B cell (primary cell): ENCODE measurements at regions not wholly inside any gene's neighbourhood (a gene's known extent, or its start where the extent isn't known, plus 50 kb on each side); places are given as distances from the start of the nearest gene placed in this dataset.

Source experiments
- ATAC-seq: fragments of 200-7000 bp; cut with Tn5 transposase; one replicate; pipeline ENCODE4 v1.10.0; 2021; ENCODE audit warnings: low read depth, mild to moderate bottlenecking, moderate number of reproducible peaks, moderate library complexity
- CTCF ChIA-PET: fragments of 350-600 bp; sonication (Branson Sonifier 250); formaldehyde crosslinking; loops from one replicate; lab custom pipeline; 2021; ENCODE audit warnings: antibody characterized with exemption, inconsistent platforms; lab: Charles Lee
- POLR2A ChIA-PET: fragments of 350-600 bp; sonication (Branson Sonifier 250); formaldehyde crosslinking; loops from one replicate; lab custom pipeline; 2021; ENCODE audit warnings: antibody characterized with exemption; lab: Charles Lee
- DNase-seq: peaks from one replicate; pipeline ENCODE4 v3.0.0; 2013
- H2AFZ ChIP-seq: 2 replicates; pipeline ENCODE4 v1.6.1; 2012; ENCODE audit warnings: mild to moderate bottlenecking, low read depth, low read length; ENCODE audit not compliant: insufficient read depth, poor library complexity, severe bottlenecking
- H3K27ac ChIP-seq, 2 donors: 1 replicate in 1 of 2; 2 replicates in 1 of 2; pipeline ENCODE4 v1.5.1; 2012 to 2013; ENCODE audit warnings: low read length in 2 of 2, mild to moderate bottlenecking in 2 of 2, moderate library complexity in 1 of 2
- H3K27me3 ChIP-seq, 4 experiments: fragments of 200-600 bp in 1 of 4; sonication (generic) in 1 of 4; replicated peaks in 1 of 4; 1 replicate in 2 of 4; 2 replicates in 2 of 4; pipeline versions ENCODE4 v1.6.1 to v1.7.0; 2013 to 2016; ENCODE audit warnings: low read length in 3 of 4, mild to moderate bottlenecking in 2 of 4, mixed read lengths in 1 of 4, moderate library complexity in 1 of 4; ENCODE audit not compliant: insufficient read depth in 4 of 4, control insufficient read depth in 3 of 4; ENCODE audit errors: control extremely low read depth in 1 of 4
- H3K36me3 ChIP-seq, 2 experiments: replicated peaks in 1 of 2; 1 replicate in 1 of 2; 2 replicates in 1 of 2; pipeline versions ENCODE4 v1.6.1 to v1.7.1; 2013; ENCODE audit warnings: low read length in 1 of 2; ENCODE audit not compliant: insufficient read depth in 2 of 2, control insufficient read depth in 1 of 2; ENCODE audit errors: control extremely low read depth in 1 of 2, extremely low read depth in 1 of 2
- H3K4me1 ChIP-seq, 2 donors: fragments of 200-600 bp in 1 of 2; sonication (generic) in 1 of 2; 1 replicate in 1 of 2; 2 replicates in 1 of 2; pipeline versions ENCODE4 v1.5.1 to v1.6.1; 2013 to 2017; ENCODE audit warnings: low read length in 2 of 2; ENCODE audit not compliant: control insufficient read depth in 2 of 2, insufficient read depth in 2 of 2
- H3K4me2 ChIP-seq: replicated peaks from 2 replicates; pipeline ENCODE3; 2012; ENCODE audit warnings: mild to moderate bottlenecking, low read depth, low read length; ENCODE audit not compliant: poor library complexity, severe bottlenecking
- H3K4me3 ChIP-seq, 5 experiments: fragments of 200-600 bp in 1 of 5; sonication (generic) in 1 of 5; 1 replicate in 3 of 5; 2 replicates in 2 of 5; pipeline versions ENCODE4 v1.5.1 to v1.7.0; 2011 to 2016; ENCODE audit warnings: low read length in 4 of 5, mild to moderate bottlenecking in 4 of 5, low read depth in 2 of 5, control low read depth in 1 of 5, moderate library complexity in 1 of 5; ENCODE audit not compliant: insufficient read depth in 1 of 5; ENCODE audit errors: control extremely low read depth in 1 of 5, extremely low read depth in 1 of 5
- H3K79me2 ChIP-seq: fragments of 200-600 bp; sonication (generic); one replicate; pipeline ENCODE4 v1.6.0; 2016; ENCODE audit warnings: low read length; ENCODE audit not compliant: control insufficient read depth, insufficient read depth
- H3K9ac ChIP-seq: fragments of 200-600 bp; sonication (generic); 2 replicates; pipeline ENCODE4 v1.6.1; 2017; ENCODE audit warnings: mild to moderate bottlenecking, low read length, moderate library complexity
- H3K9me3 ChIP-seq, 3 donors: one replicate each; pipeline versions ENCODE4 v1.6.1 to v1.7.1; 2013; ENCODE audit warnings: low read length in 2 of 3; ENCODE audit not compliant: control insufficient read depth in 2 of 3, insufficient read depth in 1 of 3; ENCODE audit errors: control extremely low read depth in 1 of 3
- H4K20me1 ChIP-seq: 2 replicates; pipeline ENCODE4 v1.6.0; 2012; ENCODE audit warnings: mild to moderate bottlenecking, low read length; ENCODE audit not compliant: insufficient read depth, control insufficient read depth, poor library complexity, severe bottlenecking
- H3K27ac Mint-ChIP-seq: one replicate; pipeline ENCODE4 v1.8.0; 2021; ENCODE audit warnings: mixed read lengths
- H3K27me3 Mint-ChIP-seq: one replicate; pipeline ENCODE4 v1.8.0; 2021; ENCODE audit warnings: mixed read lengths
- H3K4me1 Mint-ChIP-seq: one replicate; pipeline ENCODE4 v1.8.0; 2021; ENCODE audit warnings: mixed read lengths
- H3K4me3 Mint-ChIP-seq: one replicate; pipeline ENCODE4 v1.8.0; 2021; ENCODE audit warnings: mixed read lengths
- H3K9me3 Mint-ChIP-seq: one replicate; pipeline ENCODE4 v1.8.0; 2022; ENCODE audit warnings: mixed read lengths; ENCODE audit not compliant: insufficient read depth
- CTCF ChIP-seq: fragments of 200-600 bp; IDR thresholded peaks from one replicate; pipeline ENCODE4 v1.8.0; 2022; ENCODE audit warnings: antibody characterized with exemption, mild to moderate bottlenecking
- EZH2 ChIP-seq: IDR thresholded peaks from 2 replicates; pipeline ENCODE4 v1.6.1; 2012; ENCODE audit warnings: borderline replicate concordance, low read depth, mild to moderate bottlenecking, moderate library complexity, low read length; ENCODE audit not compliant: insufficient read depth, poor library complexity, severe bottlenecking
- WGBS: methylation state at CpG from one replicate; pipeline ENCODE4 v1.1.5; 2013; ENCODE audit warnings: missing lambda C conversion rate; ENCODE audit not compliant: insufficient coverage; 5-methylcytosine and 5-hydroxymethylcytosine counted together
- intact Hi-C: fragments of 100-400 bp; cut with micrococcal nuclease; formaldehyde crosslinking; loops from one replicate; pipeline ENCODE4 v1.10.0; 2022

GRCh38 chr3:19073341-19074105 lies 74.8 kb upstream of the KCNH8 start:
- CTCF ChIA-PET, result no interaction called here
- 0% methylated on average over 2 of the region's 3 CpGs for WGBS
- no peak overlapping the region for H3K27ac Mint-ChIP-seq

GRCh38 chr3:19070325-19070724 lies 78.0 kb upstream of the KCNH8 start:
- Mint-ChIP-seq H3K27me3 (peaks cover 9% of the 10 kb centered on the region), H3K4me3 (no peak overlapping the region), H3K4me1 (no peaks in the 10 kb centered on the region), H3K27ac (no peak overlapping the region), H3K9me3 (peaks cover 3% of the 10 kb centered on the region)
- WGBS, result no CpG with 5 or more reads among the region's 1 CpG
- Histone ChIP-seq H3K4me2 (no peak overlapping the region), H3K4me3 (no peak overlapping the region), H3K27me3 (no peaks in the 10 kb centered on the region), H3K4me1 (no peaks in the 10 kb centered on the region), H3K27ac (no peak overlapping the region), H2AFZ (no peak overlapping the region), H3K9ac (no peak overlapping the region), H3K36me3 (no peaks in the 10 kb centered on the region), H3K79me2 (no peaks in the 10 kb centered on the region), H3K9me3 (peaks cover 0 to 8% (median 0%) of the 10 kb centered on the region in 3 donors), H4K20me1 (no peaks in the 10 kb centered on the region)
- ChIA-PET POLR2A (no interaction called here), CTCF (no interaction called here)
- intact Hi-C loops, result no loop called here
- TF ChIP-seq EZH2 (no peak), CTCF (no peak)
- ATAC-seq (no peak), DNase-seq (no peak)

More at GRCh38 chr3:19073341-19074105, 74.8 kb upstream of the KCNH8 start:
- intact Hi-C loops, result no loop called here
- TF ChIP-seq CTCF, result no peak
- no peaks in the 10 kb centered on the region for H3K4me1 ChIP-seq
- Mint-ChIP-seq H3K9me3 (peaks cover 3% of the 10 kb centered on the region), H3K4me3 (no peak overlapping the region), H3K4me1 (no peaks in the 10 kb centered on the region), H3K27me3 (peaks cover 11% of the 10 kb centered on the region)
- H4K20me1 ChIP-seq, result no peaks in the 10 kb centered on the region
- no peak overlapping the region for H3K9ac ChIP-seq
- no peak for DNase-seq
- H3K79me2 ChIP-seq, result no peaks in the 10 kb centered on the region
- H2AFZ ChIP-seq, result no peak overlapping the region
- POLR2A ChIA-PET, result no interaction called here
- H3K36me3 ChIP-seq, result no peaks in the 10 kb centered on the region
- H3K4me3 ChIP-seq, result no peak overlapping the region
- no peak for ATAC-seq
- H3K27me3 ChIP-seq, result no peaks in the 10 kb centered on the region
- peaks cover 0 to 8% (median 0%) of the 10 kb centered on the region in 3 donors for H3K9me3 ChIP-seq
- H3K4me2 ChIP-seq, result no peak overlapping the region
- no peak overlapping the region for H3K27ac ChIP-seq
